OCI-LY7 (cell line): ENCODE measurements at regions not wholly inside any gene's neighbourhood (a gene's known extent, or its start where the extent isn't known, plus 50 kb on each side); places are given as distances from the start of the nearest gene placed in this dataset.

Experiments used
- CTCF ChIP-seq: fragments of 200-600 bp; sonication (generic); conservative IDR thresholded peaks from 2 replicates; pipeline ENCODE4 v1.5.1; 2014; ENCODE audit warnings: mild to moderate bottlenecking, antibody characterized with exemption, low read length, moderate library complexity, mixed read lengths
- EZH2phosphoT487 ChIP-seq: fragments of 200-600 bp; sonication (generic); IDR thresholded peaks from 2 replicates; pipeline ENCODE4 v1.6.1; 2018; ENCODE audit warnings: low read depth, borderline replicate concordance, mild to moderate bottlenecking, mixed run types, antibody characterized with exemption, low read length, moderate library complexity, mixed read lengths

DNA sequence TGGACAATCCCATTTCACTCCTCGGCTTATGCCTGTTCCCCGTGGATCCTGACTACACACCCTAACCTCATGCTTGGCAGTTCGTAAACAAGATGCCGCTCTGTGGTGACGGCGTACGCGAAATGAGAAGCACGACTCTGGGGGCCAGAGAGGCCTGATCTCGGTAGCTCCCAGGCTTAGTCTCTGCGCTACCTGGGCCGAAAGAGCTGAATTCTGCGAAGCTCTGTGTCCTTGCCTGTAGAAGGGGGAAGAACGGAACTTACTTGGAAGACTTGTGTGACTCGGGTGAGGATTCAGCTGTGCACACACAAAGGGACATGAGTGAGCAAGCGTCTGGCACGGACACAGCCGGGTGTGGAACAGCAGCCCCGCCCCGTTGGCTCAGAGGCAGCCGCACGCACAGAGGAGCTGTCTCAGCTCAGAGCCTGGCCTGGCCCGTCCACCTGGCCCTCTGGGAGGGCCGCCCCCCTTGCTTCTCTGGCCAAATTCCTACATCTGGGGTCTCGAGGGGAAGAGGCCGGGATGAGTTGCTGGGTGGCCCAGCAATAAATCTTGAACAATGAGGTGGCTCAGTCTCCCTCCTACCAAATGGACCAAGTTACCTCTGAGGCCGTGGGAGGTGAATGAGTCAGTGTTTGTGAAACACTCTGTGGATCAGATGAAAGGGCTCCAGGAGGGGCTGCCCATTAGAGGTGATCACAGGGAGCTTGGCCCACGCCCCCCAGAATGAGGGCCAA is 83.8 kb downstream of the PDGFA start:
- no peak for TF ChIP-seq CTCF
- no peak for TF ChIP-seq EZH2phosphoT487
